Fibroblast of skin of back (primary cell): ENCODE measurements at regions not wholly inside any gene's neighbourhood (a gene's known extent, or its start where the extent isn't known, plus 50 kb on each side); places are given as distances from the start of the nearest gene placed in this dataset.
"Not testable (repeated sequence)": the region's sequence is repeated elsewhere in the genome, so short reads cannot be mapped to it uniquely, and the experiment has no call there.

Experiments
- DNase-seq: peaks from one replicate; pipeline ENCODE4 v3.0.0-alpha.2; 2013

- DNase-seq = no peak
These were observed 153.1 kb downstream of the PCDH17 start for GRCh38 chr13:57784633-57785032.

DNA sequence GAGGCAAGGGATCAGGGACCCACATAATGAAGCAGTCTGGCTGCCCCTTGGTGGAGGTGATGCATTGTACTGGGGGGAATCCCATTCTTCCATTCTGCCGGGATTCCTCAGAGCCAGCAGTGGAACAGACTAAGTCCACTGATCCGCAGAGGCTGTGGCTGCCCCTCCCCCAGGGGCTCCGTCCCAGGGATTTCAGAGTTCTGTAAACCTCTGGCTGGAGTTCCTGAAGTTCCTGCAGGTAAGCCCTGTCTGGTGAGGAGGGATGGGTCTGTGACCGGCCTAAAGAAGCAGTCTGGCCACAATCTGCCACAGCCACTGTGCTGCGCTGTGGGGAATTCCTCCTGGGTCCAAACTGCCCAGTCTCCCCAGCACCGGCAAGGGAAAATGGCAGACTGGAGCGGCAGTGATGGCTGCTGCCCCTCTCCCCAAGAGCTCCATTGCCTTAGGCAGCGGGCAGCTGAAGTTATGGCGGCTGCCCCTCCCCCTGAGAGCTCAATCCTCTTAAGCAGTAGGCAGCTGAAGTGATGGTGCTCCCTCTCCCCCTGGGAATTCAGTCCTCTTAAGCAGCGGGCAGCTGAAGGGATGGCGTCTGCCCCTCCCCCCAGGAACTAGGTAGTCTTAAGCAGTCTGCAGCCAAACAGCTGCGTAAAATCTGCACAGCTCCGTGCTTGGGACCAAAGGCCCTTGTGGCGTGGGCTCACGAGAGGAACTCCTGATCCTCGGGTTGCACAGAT, 155.7 kb downstream of the PCDH17 start:
- DNase-seq = no peak

DNA sequence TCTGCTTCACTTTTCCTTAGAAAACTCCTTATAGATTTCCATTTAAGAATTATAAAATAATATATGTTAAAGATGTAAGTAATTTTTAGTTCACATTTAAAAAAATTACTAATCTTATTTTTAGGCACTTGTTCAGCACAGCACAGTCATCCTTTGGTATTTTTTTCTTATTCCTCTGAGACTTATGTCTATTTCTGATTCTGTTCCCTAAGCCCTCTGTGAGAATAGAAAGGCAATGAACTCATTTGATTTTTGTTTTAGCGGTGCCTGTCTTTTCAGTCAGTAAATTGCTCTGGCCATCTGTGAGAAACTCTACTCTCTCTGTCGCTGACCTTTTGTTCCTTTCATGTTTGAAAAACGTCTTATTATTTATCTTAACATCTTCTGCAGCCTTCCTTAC, 168.1 kb downstream of the PCDH17 start:
- no peak for DNase-seq

GRCh38 chr13:57813651-57814050, 182.1 kb downstream of the PCDH17 start:
- DNase-seq = no peak

DNA sequence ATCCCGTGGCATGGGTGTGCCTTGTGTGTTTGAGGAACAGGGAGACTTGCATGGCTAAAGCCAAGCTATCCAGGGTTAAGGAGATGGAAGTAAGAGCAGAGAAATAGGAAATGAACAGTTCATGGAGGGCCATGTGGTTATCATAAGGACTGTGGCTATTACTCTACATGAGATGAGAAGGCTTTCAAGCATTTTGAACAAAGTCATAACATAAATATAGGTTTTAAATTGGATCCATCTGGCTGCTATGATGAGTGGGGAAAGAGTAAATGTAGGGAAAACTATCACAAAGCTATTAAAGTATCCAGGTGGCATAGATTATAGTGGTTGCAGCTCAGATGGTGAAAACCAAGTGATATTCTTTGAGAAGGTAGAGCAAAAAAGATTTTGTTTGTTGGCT, 184.1 kb downstream of the PCDH17 start:
- DNase-seq = no peak

DNA sequence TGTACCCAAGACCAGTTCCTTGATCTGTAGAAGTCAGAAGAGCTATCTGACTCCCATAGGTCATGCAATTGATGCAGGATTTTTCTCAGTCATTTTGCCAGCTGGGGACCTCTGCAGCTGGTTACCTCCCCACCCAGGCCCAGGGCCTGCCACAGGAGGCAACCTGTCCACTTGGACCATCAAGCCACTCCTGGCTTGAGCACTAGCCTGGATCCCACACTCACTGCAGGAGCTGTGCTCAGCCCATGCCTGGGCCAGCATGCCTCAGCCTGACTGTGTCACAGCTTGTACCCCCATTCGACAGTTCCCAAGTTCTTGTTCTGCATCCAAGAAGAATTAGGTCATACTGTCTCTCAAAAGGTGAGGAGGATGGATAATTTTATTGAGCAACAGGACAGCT, 189.4 kb downstream of the PCDH17 start:
- no peak for DNase-seq

DNA sequence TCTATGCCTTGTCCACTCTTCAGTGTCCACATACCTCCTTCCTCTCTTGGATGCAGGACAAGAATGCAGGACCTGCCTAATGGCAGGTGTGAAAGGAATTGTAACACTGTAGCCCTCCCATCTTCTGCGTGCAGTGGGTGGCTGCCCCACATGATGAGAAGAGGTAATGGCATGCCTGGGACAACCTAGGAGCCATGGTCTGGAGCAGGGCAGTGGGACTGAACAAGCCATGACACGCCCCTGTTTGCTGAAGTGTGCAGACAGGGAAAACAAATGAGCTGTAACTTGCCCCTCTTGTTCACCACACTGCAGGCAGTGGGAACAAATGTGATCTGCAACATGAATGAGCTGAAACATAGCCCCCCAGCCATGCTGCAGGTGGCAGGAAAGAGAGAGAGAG, 192.2 kb downstream of the PCDH17 start:
- DNase-seq = no peak

GRCh38 chr13:57824121-57824520, 192.6 kb downstream of the PCDH17 start:
- no peak for DNase-seq

DNA sequence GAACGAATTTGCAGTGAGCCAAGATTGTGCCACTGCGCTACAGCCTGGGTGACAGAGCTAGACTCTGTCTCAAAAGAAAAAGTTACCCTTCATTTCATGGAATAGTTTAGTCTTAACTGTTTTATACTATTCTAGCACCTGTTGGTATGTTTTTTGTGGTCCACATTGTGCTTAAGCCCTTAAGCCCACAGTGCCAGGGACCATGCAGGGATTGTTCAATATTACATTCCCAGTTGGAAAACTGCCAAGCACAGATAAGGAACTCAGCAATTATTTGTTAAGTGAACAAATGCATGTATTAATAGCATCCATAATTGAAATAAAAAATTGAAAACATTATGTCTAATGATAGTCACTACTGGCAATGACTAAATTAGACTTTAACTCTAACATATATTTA, 193.5 kb downstream of the PCDH17 start:
- DNase-seq = no peak

DNA sequence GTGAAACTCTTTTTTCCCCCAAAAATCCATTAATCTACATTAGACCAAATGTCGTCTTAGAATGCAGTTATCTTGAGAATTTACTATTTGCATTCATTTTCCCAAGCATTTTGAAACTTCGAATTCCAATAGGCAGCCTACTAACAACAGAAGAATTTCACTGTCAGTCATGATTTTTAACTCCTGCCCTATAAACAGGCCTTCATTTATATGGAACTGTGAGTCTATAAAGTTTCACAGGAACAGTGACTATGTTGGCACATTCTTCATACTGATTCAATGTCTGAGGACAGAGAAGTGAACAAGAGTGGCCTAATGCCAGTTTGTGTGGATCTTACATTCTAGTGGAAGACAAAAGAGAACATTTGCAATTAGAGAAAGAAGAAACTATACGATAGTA, 198.0 kb downstream of the PCDH17 start:
- no peak for DNase-seq

- DNase-seq = no peak
These were observed 200.6 kb downstream of the PCDH17 start for GRCh38 chr13:57832187-57832586.

DNA sequence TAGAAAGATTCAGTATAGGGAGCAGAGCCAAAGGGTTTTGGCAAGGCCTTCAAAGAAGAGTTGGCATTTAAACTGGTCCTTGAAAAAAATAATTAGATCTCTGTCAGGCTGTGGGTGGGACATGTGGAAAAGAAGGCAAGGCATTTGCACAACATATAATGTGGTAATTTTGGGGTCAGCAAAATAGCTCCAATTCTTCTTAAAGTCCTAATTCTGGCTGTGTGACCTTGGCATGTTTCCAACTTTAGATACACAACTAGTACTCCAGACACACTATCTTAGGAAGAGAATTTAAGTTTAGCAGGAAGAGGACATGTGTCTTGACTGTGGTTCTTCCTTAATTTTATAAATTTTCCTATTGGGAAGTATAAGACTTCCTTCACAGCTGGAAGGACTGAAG, 206.3 kb downstream of the PCDH17 start:
- no peak for DNase-seq

- no peak for DNase-seq
These were observed 212.0 kb downstream of the PCDH17 start for GRCh38 chr13:57843521-57843920.

DNA sequence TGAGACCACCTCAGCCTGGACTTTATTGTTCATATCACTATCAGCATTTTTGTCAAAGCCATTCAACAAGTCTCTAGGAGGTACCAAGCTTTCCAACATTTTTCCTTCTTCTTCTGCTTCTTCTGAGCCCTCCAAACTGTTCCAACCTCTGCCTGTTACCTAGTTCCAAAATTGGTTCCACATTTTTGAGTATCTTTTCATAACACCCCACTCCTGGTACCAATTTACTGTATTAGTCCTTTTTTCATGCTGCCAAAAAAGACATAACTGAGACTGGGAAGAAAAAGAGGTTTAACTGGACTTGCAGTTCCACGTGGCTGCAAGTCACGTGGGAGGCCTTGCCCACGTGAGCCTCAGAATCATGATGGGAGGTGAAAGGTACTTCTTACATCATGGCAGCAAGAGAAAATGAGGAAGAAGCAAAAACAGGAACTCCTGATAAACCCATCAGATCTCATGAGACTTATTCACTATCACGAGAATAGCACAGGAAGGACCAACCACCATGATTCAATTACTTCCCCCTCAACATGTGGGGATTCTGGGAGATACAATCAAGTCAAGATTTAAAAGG, 215.1 kb downstream of the PCDH17 start:
- DNase-seq = no peak

DNA sequence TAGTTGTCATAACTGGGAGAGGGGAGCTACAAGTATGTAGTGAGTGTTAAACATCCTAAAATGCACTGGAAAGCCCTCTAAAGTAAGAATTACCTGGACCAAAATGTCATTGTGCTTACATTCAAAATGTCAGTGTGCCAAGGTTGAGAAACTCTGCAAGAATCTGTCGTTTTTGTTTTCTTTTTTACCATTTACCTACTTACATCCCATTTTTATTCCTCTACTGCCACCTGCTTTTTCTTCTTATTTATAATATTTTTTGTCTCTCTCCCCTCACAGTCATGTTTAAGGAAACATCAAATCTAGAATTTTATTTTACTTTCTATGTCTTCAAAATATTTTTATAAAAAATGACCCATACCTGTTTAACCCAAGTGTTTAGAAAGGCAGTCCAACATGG, 226.4 kb downstream of the PCDH17 start:
- DNase-seq = no peak

DNA sequence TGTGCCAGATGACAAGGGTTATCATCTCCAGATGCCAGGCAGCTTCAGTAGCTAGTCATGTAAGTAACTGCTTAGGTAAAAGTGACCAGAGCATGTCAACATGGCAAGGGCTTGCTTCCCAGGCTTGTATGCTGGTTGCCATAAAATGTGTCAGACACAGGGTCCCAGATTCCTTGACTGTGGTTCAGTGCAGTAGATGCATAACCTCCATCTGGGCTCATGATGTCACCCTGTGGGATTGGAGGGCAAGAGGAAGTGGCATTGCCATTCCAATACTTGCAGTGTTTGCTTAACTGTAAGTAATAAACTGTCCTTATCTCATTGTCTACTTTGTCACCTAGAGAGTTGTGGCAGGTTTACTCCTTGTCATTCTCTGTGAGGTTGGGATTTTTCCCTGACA, 226.8 kb downstream of the PCDH17 start:
- no peak for DNase-seq

GRCh38 chr13:57862879-57863278, 231.3 kb downstream of the PCDH17 start:
- DNase-seq = no peak

DNA sequence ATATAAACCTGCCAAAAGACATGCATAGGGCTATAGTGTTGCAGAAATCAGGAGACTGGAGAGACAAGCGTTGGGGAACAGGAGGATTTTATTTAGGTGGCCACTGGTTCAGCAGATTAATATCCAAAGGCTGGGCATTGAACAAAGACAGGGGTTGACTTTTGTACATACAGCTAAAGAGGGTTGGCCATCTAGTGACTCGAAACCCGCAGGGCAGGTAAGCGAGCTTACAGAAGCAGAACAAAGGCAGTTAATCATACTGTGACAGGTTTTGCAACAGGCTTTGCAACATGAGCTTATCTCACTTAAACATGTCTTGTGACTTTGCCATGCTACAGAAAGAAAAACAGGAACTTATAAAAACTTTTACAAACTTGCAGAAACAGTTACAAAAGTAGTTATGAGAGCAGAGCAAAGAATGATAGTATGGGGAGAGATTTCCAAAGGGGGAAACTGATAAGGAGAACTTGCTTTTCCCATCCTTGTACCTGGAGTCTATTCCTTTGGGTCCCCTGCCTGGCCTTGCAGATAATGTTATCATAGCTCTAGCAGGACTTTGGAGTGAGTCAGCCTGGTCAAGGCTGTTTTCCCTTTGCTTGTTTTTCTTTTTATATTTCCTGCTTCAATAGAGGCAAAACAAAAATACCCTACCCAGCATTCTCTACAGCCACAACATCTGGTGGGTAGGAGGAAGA, 234.2 kb downstream of the PCDH17 start:
- no peak for DNase-seq

GRCh38 chr13:57874530-57874929, 243.0 kb downstream of the PCDH17 start:
- no peak for DNase-seq

GRCh38 chr13:57877601-57878000, 246.1 kb downstream of the PCDH17 start:
- peak; percentile 12 for DNase-seq

DNA sequence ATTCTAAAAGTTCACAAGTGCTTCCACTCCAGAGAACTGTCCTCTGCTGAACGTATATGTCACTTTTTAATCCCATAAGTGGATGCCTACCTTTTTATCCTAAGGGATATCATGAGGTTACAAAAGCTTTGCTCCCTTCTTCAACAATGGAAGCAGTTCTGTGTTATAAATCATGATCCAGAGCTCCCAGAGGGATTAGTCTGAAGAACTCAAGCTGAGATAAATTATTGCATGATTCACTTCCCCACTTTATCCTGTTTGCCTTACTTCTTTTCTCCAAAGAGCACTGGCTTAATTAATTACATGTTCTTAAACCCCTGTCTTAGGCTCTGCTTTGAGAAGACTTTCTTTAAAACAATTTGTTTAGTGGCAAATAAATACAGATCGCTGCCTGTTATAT, 246.7 kb downstream of the PCDH17 start:
- DNase-seq = no peak

DNA sequence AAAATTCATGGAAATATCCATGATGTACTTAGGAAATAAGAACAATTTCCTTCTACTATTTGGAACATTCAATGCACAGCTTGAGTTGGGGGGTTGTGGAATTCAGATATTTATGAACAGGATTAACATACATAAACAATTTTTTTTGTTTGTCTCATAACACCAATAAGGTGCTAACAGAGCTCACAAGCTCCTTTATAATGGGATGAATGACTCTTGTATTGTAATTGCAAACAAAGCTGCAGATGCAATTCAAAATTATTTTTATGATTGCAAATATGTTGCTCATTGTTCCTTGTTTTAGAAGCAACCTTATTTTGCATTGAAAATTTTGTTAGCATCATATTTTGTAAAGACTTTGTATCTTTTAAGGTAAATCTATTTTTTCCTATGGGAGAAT, 265.7 kb downstream of the PCDH17 start:
- no peak for DNase-seq

- no peak for DNase-seq
These were observed 267.6 kb downstream of the PCDH17 start for GRCh38 chr13:57899096-57899495.

DNA sequence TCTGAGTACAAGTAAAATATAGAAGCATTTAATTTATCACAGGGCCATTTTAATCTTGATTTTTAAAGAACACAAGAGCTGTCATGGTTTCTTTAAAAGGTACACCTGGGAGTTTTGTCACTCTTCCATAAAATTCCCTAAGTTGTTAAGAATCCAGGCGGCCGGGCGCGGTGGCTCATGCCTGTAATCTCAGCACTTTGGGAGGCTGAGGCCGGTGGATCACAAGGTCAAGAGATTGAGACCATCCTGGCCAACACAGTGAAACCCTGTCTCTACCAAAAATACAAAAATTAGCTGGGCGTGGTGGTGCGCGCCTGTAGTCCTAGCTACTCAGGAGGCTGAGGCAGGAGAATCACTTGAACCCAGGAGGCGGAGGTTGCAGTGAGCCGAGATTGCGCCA, 278.3 kb downstream of the PCDH17 start:
- not testable (repeated sequence) for DNase-seq
